IPS DF 6.9 (cell line): ENCODE measurements at regions not wholly inside any gene's neighbourhood (a gene's known extent, or its start where the extent isn't known, plus 50 kb on each side); places are given as distances from the start of the nearest gene placed in this dataset.

Experiments used
- DNase-seq: peaks from one replicate; pipeline ENCODE4 v3.0.0-alpha.2; 2013; ENCODE audit warnings: low read depth, low spot score
- H3K27ac ChIP-seq: one replicate; pipeline ENCODE4 v1.5.1; 2013; ENCODE audit warnings: low read length, control low read depth
- H3K27me3 ChIP-seq: 2 replicates; pipeline ENCODE4 v1.6.1; 2013; ENCODE audit warnings: mild to moderate bottlenecking, low read length; ENCODE audit not compliant: control insufficient read depth, insufficient read depth
- H3K36me3 ChIP-seq: 2 replicates; pipeline ENCODE4 v1.6.1; 2013; ENCODE audit warnings: low read length; ENCODE audit not compliant: control insufficient read depth, insufficient read depth
- H3K4me1 ChIP-seq: 2 replicates; pipeline ENCODE4 v1.6.1; 2013; ENCODE audit warnings: low read length; ENCODE audit not compliant: control insufficient read depth, insufficient read depth
- H3K4me3 ChIP-seq: 2 replicates; pipeline ENCODE4 v1.5.1; 2013; ENCODE audit warnings: mild to moderate bottlenecking, low read length
- H3K9me3 ChIP-seq: 2 replicates; pipeline ENCODE4 v1.6.1; 2013; ENCODE audit warnings: low read length, inconsistent platforms; ENCODE audit not compliant: control insufficient read depth, insufficient read depth
- WGBS: extraction: QIAGEN DNeasy Blood & Tissue Kit; methylation state at CpG from one replicate; pipeline ENCODE4 v1.1.7; 2013; ENCODE audit warnings: mixed read lengths, missing lambda C conversion rate; ENCODE audit not compliant: insufficient read length, insufficient coverage; 5-methylcytosine and 5-hydroxymethylcytosine counted together

- Histone ChIP-seq H3K9me3 (no peaks in the 10 kb centered on the region), H3K36me3 (no peaks in the 10 kb centered on the region), H3K4me1 (0 out of 2 replicates have a peak, but pooled peaks cover 1% of the 10 kb centered on the region), H3K4me3 (no peak overlapping the region), H3K27me3 (no peaks in the 10 kb centered on the region), H3K27ac (no peak overlapping the region)
- no peak for DNase-seq
- no CpG with 5 or more reads among the region's 5 CpGs for WGBS
These were observed 136.8 kb upstream of the IGSF21 start for GRCh38 chr1:17970757-17971156.

GRCh38 chr1:17973694-17974093 lies 133.9 kb upstream of the IGSF21 start:
- Histone ChIP-seq H3K27ac (no peak overlapping the region), H3K27me3 (no peaks in the 10 kb centered on the region), H3K36me3 (no peaks in the 10 kb centered on the region), H3K4me1 (no peaks in the 10 kb centered on the region), H3K4me3 (no peak overlapping the region), H3K9me3 (no peaks in the 10 kb centered on the region)
- no peak for DNase-seq
- no CpG with 5 or more reads among the region's 8 CpGs for WGBS

GRCh38 chr1:17976854-17977253 lies 130.7 kb upstream of the IGSF21 start:
- no peak overlapping the region for H3K27ac ChIP-seq
- H3K9me3 ChIP-seq, result no peaks in the 10 kb centered on the region
- H3K4me3 ChIP-seq, result no peak overlapping the region
- DNase-seq, result no peak
- H3K36me3 ChIP-seq, result no peaks in the 10 kb centered on the region
- H3K27me3 ChIP-seq, result no peaks in the 10 kb centered on the region
- H3K4me1 ChIP-seq, result 0 out of 2 replicates have a peak, but pooled peaks cover 1% of the 10 kb centered on the region

DNA sequence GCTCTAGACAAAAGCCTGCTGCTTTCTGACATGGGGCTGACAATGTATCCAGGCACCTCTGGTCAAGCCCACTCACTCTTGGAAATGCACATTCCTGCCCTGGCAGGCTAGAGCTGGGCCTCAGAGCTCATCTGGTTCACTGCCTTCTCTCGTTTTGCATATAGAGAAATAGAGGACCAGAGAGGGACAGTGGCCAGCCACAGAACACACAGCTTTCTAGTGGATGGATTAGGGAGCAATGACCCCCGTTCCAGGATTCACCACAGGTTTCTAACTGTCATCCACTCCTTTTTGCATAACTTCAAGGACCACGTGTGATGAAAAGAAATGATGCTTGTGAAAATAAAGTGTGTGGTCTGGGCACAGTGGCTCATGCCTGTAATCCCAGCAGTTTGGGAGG lies 129.6 kb upstream of the IGSF21 start:
- Histone ChIP-seq H3K4me1 (0 out of 2 replicates have a peak, but pooled peaks cover 1% of the 10 kb centered on the region), H3K4me3 (no peak overlapping the region), H3K9me3 (no peaks in the 10 kb centered on the region), H3K36me3 (no peaks in the 10 kb centered on the region), H3K27ac (no peak overlapping the region), H3K27me3 (peaks cover 2% of the 10 kb centered on the region; the same call in 1 of the 2 replicates)
- DNase-seq, result no peak
- WGBS, result no CpG with 5 or more reads among the region's 3 CpGs

DNA sequence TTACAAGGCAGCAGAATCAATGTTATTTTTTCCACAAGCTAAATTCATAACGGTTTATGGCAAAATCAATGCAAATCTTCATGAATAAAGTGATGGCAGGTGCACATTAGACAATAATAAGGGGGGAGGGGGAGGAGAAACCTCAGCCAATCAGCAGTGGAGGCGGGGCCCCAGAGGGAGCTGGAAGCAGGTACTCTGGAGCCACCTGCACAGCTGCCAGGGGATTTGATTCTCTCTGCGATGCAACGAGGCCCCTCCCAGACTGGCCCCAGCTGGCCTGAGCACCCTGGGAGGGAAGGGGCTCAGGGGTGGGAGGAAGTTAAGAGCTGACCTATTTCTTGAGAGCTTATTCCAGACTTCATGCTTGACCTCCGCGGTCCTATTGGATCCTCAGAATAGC lies 127.8 kb upstream of the IGSF21 start:
- H3K4me3 ChIP-seq, result no peak overlapping the region
- DNase-seq, result no peak

GRCh38 chr1:17982197-17982596 lies 125.4 kb upstream of the IGSF21 start:
- H3K27me3 ChIP-seq, result peaks cover 2% of the 10 kb centered on the region; the same call in 1 of the 2 replicates
- no peaks in the 10 kb centered on the region for H3K36me3 ChIP-seq
- no CpG with 5 or more reads among the region's 6 CpGs for WGBS
- DNase-seq, result no peak
- no peaks in the 10 kb centered on the region for H3K9me3 ChIP-seq
- no peak overlapping the region for H3K27ac ChIP-seq
- H3K4me1 ChIP-seq, result 0 out of 2 replicates have a peak, but pooled peaks cover 1% of the 10 kb centered on the region
- no peak overlapping the region for H3K4me3 ChIP-seq

More for the DNA sequence above, 127.8 kb upstream of the IGSF21 start:
- Histone ChIP-seq H3K27ac (no peak overlapping the region), H3K9me3 (no peaks in the 10 kb centered on the region), H3K36me3 (no peaks in the 10 kb centered on the region), H3K27me3 (peaks cover 2% of the 10 kb centered on the region; the same call in 1 of the 2 replicates), H3K4me1 (0 out of 2 replicates have a peak, but pooled peaks cover 1% of the 10 kb centered on the region)
- no CpG with 5 or more reads among the region's 6 CpGs for WGBS

DNA sequence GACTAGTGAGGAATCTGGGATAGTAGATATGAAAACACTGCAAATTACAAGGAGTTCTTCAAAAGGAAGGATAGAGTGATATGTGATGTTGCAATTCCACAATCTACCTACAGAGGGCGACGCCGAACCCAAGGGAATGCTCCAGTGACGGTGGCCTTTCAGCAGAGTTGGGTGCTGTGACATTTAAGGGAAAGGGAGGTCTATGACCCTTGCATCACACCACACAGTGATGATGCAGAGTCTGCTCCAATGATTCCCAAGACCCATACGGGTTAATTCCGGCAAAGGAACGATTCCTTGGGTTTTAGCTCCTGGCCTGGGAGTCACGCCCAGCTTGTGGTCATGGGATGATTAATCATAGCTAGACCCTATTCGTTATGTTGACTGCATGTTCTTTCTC lies 123.0 kb upstream of the IGSF21 start:
- peak; percentile 48 for DNase-seq
- H3K4me3 ChIP-seq, result no peak overlapping the region
- H3K4me1 ChIP-seq, result no peaks in the 10 kb centered on the region
- H3K27ac ChIP-seq, result no peak overlapping the region
- H3K27me3 ChIP-seq, result peaks cover 2% of the 10 kb centered on the region; the same call in 1 of the 2 replicates
- no peaks in the 10 kb centered on the region for H3K36me3 ChIP-seq
- WGBS, result no CpG with 5 or more reads among the region's 9 CpGs
- no peaks in the 10 kb centered on the region for H3K9me3 ChIP-seq

GRCh38 chr1:17986156-17986555 lies 121.4 kb upstream of the IGSF21 start:
- Histone ChIP-seq H3K27me3 (peaks cover 2% of the 10 kb centered on the region; the same call in 1 of the 2 replicates), H3K9me3 (no peaks in the 10 kb centered on the region), H3K27ac (no peak overlapping the region), H3K4me1 (no peaks in the 10 kb centered on the region), H3K36me3 (no peaks in the 10 kb centered on the region), H3K4me3 (no peak overlapping the region)
- WGBS, result no CpG with 5 or more reads among the region's 9 CpGs
- DNase-seq, result no peak

DNA sequence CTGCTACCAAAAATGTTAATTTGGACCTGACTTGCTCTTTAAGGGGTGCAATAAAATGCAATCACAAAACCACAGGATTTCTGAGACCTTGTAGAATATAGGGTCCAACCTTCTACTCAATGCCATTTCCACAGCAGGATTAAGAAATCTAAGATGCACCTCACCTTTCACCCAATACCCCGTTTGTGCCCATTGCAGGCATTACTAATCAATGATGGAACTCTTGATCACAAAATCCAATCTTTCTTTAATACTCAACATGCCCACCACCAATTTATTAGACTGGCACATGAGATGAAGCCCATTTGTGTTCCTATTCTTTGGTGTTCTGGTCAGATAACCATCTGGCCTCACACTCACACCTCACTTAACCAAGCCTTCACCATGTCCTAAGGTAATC lies 117.2 kb upstream of the IGSF21 start:
- Histone ChIP-seq H3K4me3 (no peak overlapping the region), H3K36me3 (no peaks in the 10 kb centered on the region; the same call in 1 of the 2 replicates), H3K9me3 (no peaks in the 10 kb centered on the region), H3K4me1 (no peaks in the 10 kb centered on the region), H3K27me3 (no peaks in the 10 kb centered on the region), H3K27ac (no peak overlapping the region)
- no CpG with 5 or more reads among the region's 1 CpG for WGBS
- no peak for DNase-seq

- no peaks in the 10 kb centered on the region for H3K4me1 ChIP-seq
- H3K27ac ChIP-seq, result no peak overlapping the region
- no peak overlapping the region for H3K4me3 ChIP-seq
- no peaks in the 10 kb centered on the region for H3K9me3 ChIP-seq
- DNase-seq, result no peak
- whole genome bisulfite sequencing, result no CpG with 5 or more reads among the region's 4 CpGs
- no peaks in the 10 kb centered on the region for H3K27me3 ChIP-seq
- no peaks in the 10 kb centered on the region; the same call in 1 of the 2 replicates for H3K36me3 ChIP-seq
These were observed 115.6 kb upstream of the IGSF21 start for GRCh38 chr1:17991996-17992395.

DNA sequence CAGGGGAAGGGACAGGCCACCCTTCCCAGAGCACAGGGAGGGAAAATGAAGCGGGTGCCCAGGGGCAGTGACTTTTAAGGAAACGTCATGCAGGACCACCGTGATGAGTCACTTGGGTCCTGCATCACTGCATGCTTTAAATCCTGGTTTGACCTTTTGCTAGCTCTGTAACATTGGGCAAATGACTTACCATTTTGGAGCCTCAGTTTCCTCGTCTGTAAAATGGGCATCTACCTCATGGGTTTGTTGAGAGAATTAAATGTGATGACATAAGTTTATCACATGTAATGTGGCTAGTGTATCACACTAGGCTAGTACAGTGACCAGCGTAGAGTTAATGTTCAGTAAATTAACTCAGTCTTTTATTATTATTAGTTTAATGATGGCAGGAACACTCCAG lies 114.8 kb upstream of the IGSF21 start:
- H3K9me3 ChIP-seq, result no peaks in the 10 kb centered on the region
- no peaks in the 10 kb centered on the region; the same call in 1 of the 2 replicates for H3K36me3 ChIP-seq
- no peaks in the 10 kb centered on the region for H3K4me1 ChIP-seq
- H3K27ac ChIP-seq, result no peak overlapping the region
- DNase-seq, result no peak
- no peaks in the 10 kb centered on the region for H3K27me3 ChIP-seq
- H3K4me3 ChIP-seq, result no peak overlapping the region
- no CpG with 5 or more reads among the region's 5 CpGs for WGBS
